Esophagus squamous epithelium (tissue), 4 donors: ENCODE measurements at regions not wholly inside any gene's neighbourhood (a gene's known extent, or its start where the extent isn't known, plus 50 kb on each side); places are given as distances from the start of the nearest gene placed in this dataset.

Experiments used
- CTCF ChIP-seq, 6 experiments: fragments of 450-650 bp in 4 of 6; fragments of 200-600 bp in 2 of 6; sonication (generic) in 2 of 6; IDR thresholded peaks; one replicate each; pipeline ENCODE4 v1.5.1; 2016 to 2019; ENCODE audit warnings: antibody characterized with exemption in 6 of 6, mild to moderate bottlenecking in 4 of 6, moderate library complexity in 4 of 6
- POLR2A ChIP-seq, 4 donors: fragments of 450-650 bp; IDR thresholded peaks; one replicate each; pipeline ENCODE4 v1.6.1; 2017; ENCODE audit warnings: antibody characterized with exemption in 4 of 4, mild to moderate bottlenecking in 4 of 4, moderate library complexity in 3 of 4

- TF ChIP-seq CTCF (IDR thresholded peaks at IDR 0.05) (no peak), POLR2A (IDR thresholded peaks at IDR 0.05) (no peak)
These were observed 70.9 kb upstream of the LGALSL start for GRCh38 chr2:64383016-64383591.
